ENCODE measurements at regions not wholly inside any gene's neighbourhood (a gene's known extent, or its start where the extent isn't known, plus 50 kb on each side); places are given as distances from the start of the nearest gene placed in this dataset.

DNA sequence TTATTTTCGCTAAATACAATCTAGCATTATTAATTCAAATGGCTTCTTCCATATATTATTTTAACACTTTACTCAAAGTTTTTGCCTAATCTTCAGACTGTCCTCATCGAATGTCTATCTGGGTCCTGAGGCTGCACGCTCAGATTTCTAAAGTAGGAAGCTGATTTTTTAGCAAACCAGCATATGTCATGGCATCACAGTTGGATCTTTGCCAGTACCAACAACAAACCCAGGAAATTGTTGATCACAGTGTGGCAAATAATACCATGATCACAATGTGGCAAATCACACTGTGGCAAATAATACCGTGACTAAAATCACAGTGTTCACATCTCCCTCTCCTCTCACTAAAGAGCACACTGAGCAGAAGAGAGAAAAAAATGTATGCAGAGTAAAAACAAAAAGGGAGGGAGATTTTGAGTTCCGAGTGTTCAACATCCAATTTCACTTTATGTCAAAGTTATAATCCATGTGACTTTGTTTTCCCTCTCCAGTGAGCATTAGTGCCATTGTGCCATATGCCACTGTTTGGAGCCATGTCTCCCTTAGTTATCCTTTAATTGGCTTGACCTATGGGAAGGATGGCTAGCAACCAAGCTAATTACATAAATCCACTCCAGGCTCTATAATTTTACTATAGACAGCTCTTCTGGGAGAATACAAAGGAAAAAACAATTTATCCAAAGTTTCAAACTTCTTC, 1059.6 kb downstream of the HACE1 start:
- H3K9me3 Mint-ChIP-seq = no peaks in the 10 kb centered on the region
- Histone ChIP-seq H3K9ac (ENCODE audit: extremely low read depth, low read length, poor library complexity, severe bottlenecking) (no peak overlapping the region), H3K4me1 (ENCODE audit: control insufficient read depth, insufficient read depth, low read length) (no peaks in the 10 kb centered on the region), H3K27me3 (ENCODE audit: control insufficient read depth, insufficient read depth, low read length, poor library complexity, severe bottlenecking) (no peaks in the 10 kb centered on the region), H3K27ac (ENCODE audit: low read depth, low read length) (no peak overlapping the region), H3K4me3 (ENCODE audit: low read length) (no peak overlapping the region), H3K36me3 (ENCODE audit: control insufficient read depth, insufficient read depth, low read length) (no peaks in the 10 kb centered on the region), H3K9me3 (ENCODE audit: control insufficient read depth, low read length) (no peaks in the 10 kb centered on the region)
- TF ChIP-seq, protein P1, sequence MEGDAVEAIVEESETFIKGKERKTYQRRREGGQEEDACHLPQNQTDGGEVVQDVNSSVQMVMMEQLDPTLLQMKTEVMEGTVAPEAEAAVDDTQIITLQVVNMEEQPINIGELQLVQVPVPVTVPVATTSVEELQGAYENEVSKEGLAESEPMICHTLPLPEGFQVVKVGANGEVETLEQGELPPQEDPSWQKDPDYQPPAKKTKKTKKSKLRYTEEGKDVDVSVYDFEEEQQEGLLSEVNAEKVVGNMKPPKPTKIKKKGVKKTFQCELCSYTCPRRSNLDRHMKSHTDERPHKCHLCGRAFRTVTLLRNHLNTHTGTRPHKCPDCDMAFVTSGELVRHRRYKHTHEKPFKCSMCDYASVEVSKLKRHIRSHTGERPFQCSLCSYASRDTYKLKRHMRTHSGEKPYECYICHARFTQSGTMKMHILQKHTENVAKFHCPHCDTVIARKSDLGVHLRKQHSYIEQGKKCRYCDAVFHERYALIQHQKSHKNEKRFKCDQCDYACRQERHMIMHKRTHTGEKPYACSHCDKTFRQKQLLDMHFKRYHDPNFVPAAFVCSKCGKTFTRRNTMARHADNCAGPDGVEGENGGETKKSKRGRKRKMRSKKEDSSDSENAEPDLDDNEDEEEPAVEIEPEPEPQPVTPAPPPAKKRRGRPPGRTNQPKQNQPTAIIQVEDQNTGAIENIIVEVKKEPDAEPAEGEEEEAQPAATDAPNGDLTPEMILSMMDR (conservative IDR thresholded peaks at IDR 0.05) = no peak
- WGBS, 2 experiments (ENCODE audit: insufficient coverage in 1 of 2, insufficient read length in 1 of 2) = 92 to 100% methylated on average over 2 to 5 of the region's 5 CpGs
- H3K4me3 Mint-ChIP-seq = no peak overlapping the region
- H3K4me1 Mint-ChIP-seq = peaks cover 5% of the 10 kb centered on the region
- no peaks in the 10 kb centered on the region for H3K27me3 Mint-ChIP-seq (ENCODE audit: insufficient read depth)
- DNase-seq = no peak
- H3K36me3 Mint-ChIP-seq (ENCODE audit: low read depth) = no peaks in the 10 kb centered on the region
- H3K27ac Mint-ChIP-seq = no peak overlapping the region

DNA sequence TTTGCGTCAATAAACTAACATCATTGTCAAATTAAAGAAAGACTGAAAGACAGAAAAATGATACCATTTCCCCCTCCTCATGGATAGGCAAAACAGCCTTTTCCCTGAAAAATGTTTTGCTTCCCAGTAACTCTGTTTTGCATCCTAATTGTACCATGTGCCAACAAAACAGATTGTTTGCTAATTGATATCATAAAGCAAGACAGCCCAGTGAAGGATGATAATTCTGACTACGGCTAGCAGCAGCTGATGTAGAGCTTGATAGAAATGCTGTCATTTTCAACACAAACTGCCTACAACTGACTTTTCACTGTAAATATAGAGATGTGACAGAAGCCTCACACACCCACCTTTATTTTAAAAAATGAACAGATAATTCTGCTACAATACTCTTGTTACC, 1061.6 kb downstream of the HACE1 start:
- Histone ChIP-seq H3K4me1 (ENCODE audit: control insufficient read depth, insufficient read depth, low read length) (no peaks in the 10 kb centered on the region), H3K36me3 (ENCODE audit: control insufficient read depth, insufficient read depth, low read length) (no peaks in the 10 kb centered on the region), H3K9ac (ENCODE audit: extremely low read depth, low read length, poor library complexity, severe bottlenecking) (no peak overlapping the region), H3K4me3 (ENCODE audit: low read length) (no peak overlapping the region), H3K9me3 (ENCODE audit: control insufficient read depth, low read length) (peaks cover 5% of the 10 kb centered on the region), H3K27ac (ENCODE audit: low read depth, low read length) (no peak overlapping the region), H3K27me3 (ENCODE audit: control insufficient read depth, insufficient read depth, low read length, poor library complexity, severe bottlenecking) (no peaks in the 10 kb centered on the region)
- H3K4me3 Mint-ChIP-seq = no peak overlapping the region
- TF ChIP-seq, protein P1 (conservative IDR thresholded peaks at IDR 0.05) = no peak
- no peaks in the 10 kb centered on the region for H3K27me3 Mint-ChIP-seq (ENCODE audit: insufficient read depth)
- H3K4me1 Mint-ChIP-seq = peaks cover 5% of the 10 kb centered on the region
- no peak for DNase-seq
- peaks cover 11% of the 10 kb centered on the region for H3K9me3 Mint-ChIP-seq
- 89 to 95% methylated on average over 1 to 2 of the region's 2 CpGs for WGBS, 2 experiments (ENCODE audit: insufficient coverage in 1 of 2, insufficient read length in 1 of 2)
- peaks cover 2% of the 10 kb centered on the region for H3K36me3 Mint-ChIP-seq (ENCODE audit: low read depth)
- no peak overlapping the region for H3K27ac Mint-ChIP-seq

DNA sequence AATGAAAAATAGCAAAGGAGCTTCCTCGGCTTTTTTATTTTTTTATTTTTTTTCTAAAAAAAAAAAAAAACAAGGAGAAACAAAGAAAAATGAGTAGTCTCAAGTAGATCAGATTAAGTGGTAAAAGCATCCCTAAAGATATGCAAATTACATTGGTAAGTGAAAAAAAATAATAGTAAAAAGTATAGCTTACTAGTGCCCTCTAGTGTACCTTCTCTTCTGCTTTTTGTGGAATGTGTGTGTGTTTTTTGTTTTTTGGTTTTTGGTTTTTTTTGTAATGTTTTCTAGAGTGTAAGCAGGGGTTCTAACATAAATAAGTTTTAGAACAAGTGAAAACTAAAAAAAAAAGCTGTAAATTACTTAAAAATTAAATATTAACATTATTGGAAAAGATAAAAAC, 1062.0 kb downstream of the HACE1 start:
- Histone ChIP-seq H3K36me3 (ENCODE audit: control insufficient read depth, insufficient read depth, low read length) (no peaks in the 10 kb centered on the region), H3K27me3 (ENCODE audit: control insufficient read depth, insufficient read depth, low read length, poor library complexity, severe bottlenecking) (no peaks in the 10 kb centered on the region), H3K4me1 (ENCODE audit: control insufficient read depth, insufficient read depth, low read length) (no peaks in the 10 kb centered on the region), H3K27ac (ENCODE audit: low read depth, low read length) (no peak overlapping the region), H3K9me3 (ENCODE audit: control insufficient read depth, low read length) (peaks cover 10% of the 10 kb centered on the region), H3K9ac (ENCODE audit: extremely low read depth, low read length, poor library complexity, severe bottlenecking) (no peak overlapping the region), H3K4me3 (ENCODE audit: low read length) (no peak overlapping the region)
- Mint-ChIP-seq H3K36me3 (ENCODE audit: low read depth) (peaks cover 2% of the 10 kb centered on the region), H3K27ac (no peak overlapping the region), H3K4me3 (no peak overlapping the region), H3K4me1 (peaks cover 5% of the 10 kb centered on the region), H3K9me3 (peaks cover 12% of the 10 kb centered on the region), H3K27me3 (ENCODE audit: insufficient read depth) (no peaks in the 10 kb centered on the region)
- WGBS, 2 experiments (ENCODE audit: insufficient coverage in 1 of 2, insufficient read length in 1 of 2) = 57% methylated on average over 1 of the region's 1 CpG; no CpG with 5 or more reads in 1 of the 2 experiments
- DNase-seq = no peak
- TF ChIP-seq, protein P1 (conservative IDR thresholded peaks at IDR 0.05) = peak; percentile 81
